M059J (cell line): ENCODE measurements at regions not wholly inside any gene's neighbourhood (a gene's known extent, or its start where the extent isn't known, plus 50 kb on each side); places are given as distances from the start of the nearest gene placed in this dataset.

Experiments used
- DNase-seq: peaks from one replicate; pipeline ENCODE4 v3.0.0-alpha.2; 2012; ENCODE audit warnings: low read depth

GRCh38 chr13:82407321-82407720 lies 1475.0 kb downstream of the SLITRK1 start:
- DNase-seq: no peak

GRCh38 chr13:82374719-82375118 lies 1507.6 kb downstream of the SLITRK1 start:
- no peak for DNase-seq

GRCh38 chr13:82370316-82370715 lies 1512.0 kb downstream of the SLITRK1 start:
- peak; percentile 3 for DNase-seq

GRCh38 chr13:82364525-82364924 lies 1517.7 kb downstream of the SLITRK1 start:
- DNase-seq: no peak

GRCh38 chr13:82358284-82358683 lies 1524.0 kb downstream of the SLITRK1 start:
- DNase-seq: no peak

- no peak for DNase-seq
Measured at GRCh38 chr13:82356667-82357410, 1525.4 kb downstream of the SLITRK1 start.

GRCh38 chr13:82344867-82345266 lies 1537.4 kb downstream of the SLITRK1 start:
- DNase-seq: no peak

GRCh38 chr13:82341116-82341515 lies 1541.2 kb downstream of the SLITRK1 start:
- no peak for DNase-seq

GRCh38 chr13:82330499-82330898 lies 1551.8 kb downstream of the SLITRK1 start:
- no peak for DNase-seq

GRCh38 chr13:82323101-82323500 lies 1559.2 kb downstream of the SLITRK1 start:
- DNase-seq: no peak

- DNase-seq: no peak
Measured at GRCh38 chr13:82305588-82305987, 1576.7 kb downstream of the SLITRK1 start.

GRCh38 chr13:82298106-82298505 lies 1584.2 kb downstream of the SLITRK1 start:
- DNase-seq: no peak

GRCh38 chr13:82294226-82294625 lies 1588.0 kb downstream of the SLITRK1 start:
- no peak for DNase-seq

- DNase-seq: peak; percentile 6
Measured at GRCh38 chr13:82292334-82292733, 1589.9 kb downstream of the SLITRK1 start.

GRCh38 chr13:82291852-82292251 lies 1590.4 kb downstream of the SLITRK1 start:
- DNase-seq: no peak

GRCh38 chr13:82275644-82276043 lies 1606.6 kb downstream of the SLITRK1 start:
- DNase-seq: no peak

GRCh38 chr13:82259284-82259683 lies 1623.0 kb downstream of the SLITRK1 start:
- no peak for DNase-seq

- DNase-seq: no peak
Measured at GRCh38 chr13:82257790-82258507, 1624.3 kb downstream of the SLITRK1 start.

- no peak for DNase-seq
Measured at GRCh38 chr13:82248762-82249161, 1633.5 kb downstream of the SLITRK1 start.

GRCh38 chr13:82245860-82246259 lies 1636.4 kb downstream of the SLITRK1 start:
- no peak for DNase-seq

GRCh38 chr13:82224806-82225205 lies 1657.5 kb downstream of the SLITRK1 start:
- no peak for DNase-seq

- DNase-seq: no peak
Measured at GRCh38 chr13:82221621-82222020, 1660.7 kb downstream of the SLITRK1 start.

GRCh38 chr13:82220641-82221040 lies 1661.6 kb downstream of the SLITRK1 start:
- no peak for DNase-seq
